ENCODE measurements at regions not wholly inside any gene's neighbourhood (a gene's known extent, or its start where the extent isn't known, plus 50 kb on each side); places are given as distances from the start of the nearest gene placed in this dataset.

- no peak overlapping the region for H3K4me3 ChIP-seq (replicated peaks; ENCODE audit: low read depth, low read length)
- TF ChIP-seq CTCF (IDR thresholded peaks at IDR 0.05; ENCODE audit: low read length, missing control alignments): no peak
- DNase-seq (ENCODE audit: low read depth): no peak
These were observed 51.0 kb upstream of the KLF13 start for GRCh38 chr15:31275331-31276262.

GRCh38 chr15:31276596-31277298 is 49.9 kb upstream of the KLF13 start:
- no peak for TF ChIP-seq CTCF (IDR thresholded peaks at IDR 0.05; ENCODE audit: low read length, missing control alignments)
- DNase-seq (ENCODE audit: low read depth): no peak
- no peak overlapping the region for H3K4me3 ChIP-seq (replicated peaks; ENCODE audit: low read depth, low read length)

Data from fibroblast of pulmonary artery (primary cell).